ENCODE measurements at regions not wholly inside any gene's neighbourhood (a gene's known extent, or its start where the extent isn't known, plus 50 kb on each side); places are given as distances from the start of the nearest gene placed in this dataset.
"Not testable (repeated sequence)": the region's sequence is repeated elsewhere in the genome, so short reads cannot be mapped to it uniquely, and the experiment has no call there.

DNA sequence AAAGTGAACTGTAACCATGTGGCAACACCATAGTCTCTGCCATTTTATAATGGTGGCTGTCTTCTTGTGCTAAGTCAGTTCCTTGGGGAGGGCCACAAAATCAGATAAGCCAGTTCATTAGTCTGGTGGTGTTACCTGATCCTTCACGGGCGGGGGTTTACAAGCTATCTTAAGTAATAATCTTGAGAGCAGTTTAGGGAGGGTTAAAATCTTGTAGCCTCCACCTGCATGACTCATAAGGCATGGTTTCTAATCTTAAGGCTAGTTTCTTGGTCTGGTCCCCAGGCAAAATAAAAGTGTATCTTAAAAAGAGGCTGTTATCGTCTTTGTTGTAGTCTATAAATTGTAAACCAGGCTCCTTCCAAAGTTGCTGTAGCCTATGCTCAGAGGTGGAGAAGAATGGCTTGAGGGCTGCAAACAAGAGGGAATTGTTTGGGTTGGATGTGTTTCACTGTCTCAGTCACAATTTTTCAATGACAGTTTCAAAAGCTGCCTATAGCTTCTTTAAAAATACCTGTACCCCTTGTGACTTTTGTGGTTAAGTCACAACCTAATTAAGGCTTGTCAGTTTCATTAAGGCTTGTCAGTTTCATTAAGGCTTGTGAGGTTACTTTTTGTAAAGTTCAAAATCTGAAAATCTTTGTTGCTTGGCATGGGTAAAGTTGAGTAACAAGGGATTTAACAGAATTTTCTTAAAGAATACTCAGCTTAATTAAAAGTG is 135.7 kb downstream of the RPS4Y2 start:
- no peak for DNase-seq (ENCODE audit: low read depth in 2 of 2, low spot score in 1 of 2)

DNA sequence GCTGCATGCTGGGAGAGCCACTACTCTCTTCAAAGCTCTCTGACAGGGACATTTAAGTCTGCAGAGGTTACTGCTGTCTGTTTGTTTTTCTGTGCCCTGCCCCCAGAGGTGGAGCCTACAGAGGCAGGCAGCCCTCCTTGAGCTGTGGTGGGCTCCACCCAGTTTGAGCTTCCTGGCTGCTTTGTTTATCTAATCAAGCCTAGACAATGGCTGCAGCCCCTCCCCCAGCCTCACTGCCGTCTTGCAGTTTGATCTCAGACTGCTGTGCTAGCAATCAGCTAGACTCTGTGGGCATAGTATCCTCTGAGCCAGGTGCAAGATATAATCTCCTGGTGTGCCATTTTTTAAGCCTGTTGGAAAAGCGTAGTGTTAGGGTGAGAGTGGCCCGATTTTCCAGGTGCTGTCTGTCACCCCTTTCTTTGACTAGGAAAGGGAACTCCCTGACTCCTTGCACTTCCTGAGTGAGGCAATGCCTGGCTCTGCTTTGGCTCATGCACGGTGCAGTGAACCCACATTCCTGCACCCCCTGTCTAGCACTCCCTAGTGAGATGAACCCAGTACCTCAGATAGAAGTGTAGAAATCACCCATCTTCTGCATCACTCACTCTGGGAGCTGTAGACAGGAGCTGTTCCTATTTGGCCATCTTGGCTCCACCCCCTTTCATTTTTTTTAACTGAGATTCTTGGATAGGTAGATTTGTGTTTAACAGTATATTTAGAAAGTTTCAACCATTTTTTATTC is 169.6 kb downstream of the RPS4Y2 start:
- peak in 1 of 2 donors; percentile 26 for DNase-seq (ENCODE audit: low read depth in 2 of 2, low spot score in 1 of 2)

- no peak for DNase-seq (ENCODE audit: low read depth in 2 of 2, low spot score in 1 of 2)
Observed at GRCh38 chrY:20929691-20930342, 173.9 kb downstream of the RPS4Y2 start.

GRCh38 chrY:20936709-20937251 is 180.9 kb downstream of the RPS4Y2 start:
- DNase-seq (ENCODE audit: low read depth in 2 of 2, low spot score in 1 of 2) = not testable (repeated sequence)

- DNase-seq (ENCODE audit: low read depth in 2 of 2, low spot score in 1 of 2) = no peak
Observed at GRCh38 chrY:20961512-20961911, 205.6 kb downstream of the RPS4Y2 start.

DNA sequence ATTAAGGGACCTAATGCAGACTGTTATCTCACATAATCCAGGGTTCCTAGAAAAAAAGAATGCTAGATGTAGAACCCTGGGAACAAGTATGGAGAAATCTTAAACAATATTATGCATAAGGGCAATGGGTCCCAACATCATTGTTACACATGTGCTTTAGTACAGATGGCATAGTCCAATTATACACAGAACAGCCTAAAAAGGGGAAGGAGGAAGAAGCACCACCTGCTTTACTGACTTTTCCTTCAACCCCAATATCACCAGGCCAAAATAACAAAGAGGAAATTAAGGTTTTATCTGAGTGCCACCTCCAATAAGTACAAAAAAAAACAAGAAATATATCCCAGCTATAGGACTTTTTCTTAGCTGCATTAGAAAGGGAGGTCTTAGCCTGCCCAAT is 211.9 kb downstream of the RPS4Y2 start:
- DNase-seq (ENCODE audit: low read depth in 2 of 2, low spot score in 1 of 2) = no peak

GRCh38 chrY:20968237-20968636 is 212.3 kb downstream of the RPS4Y2 start:
- DNase-seq (ENCODE audit: low read depth in 2 of 2, low spot score in 1 of 2) = no peak

GRCh38 chrY:20971371-20971770 is 215.5 kb downstream of the RPS4Y2 start:
- DNase-seq (ENCODE audit: low read depth in 2 of 2, low spot score in 1 of 2) = no peak

- no peak for DNase-seq (ENCODE audit: low read depth in 2 of 2, low spot score in 1 of 2)
Observed at GRCh38 chrY:20986037-20986436, 230.1 kb downstream of the RPS4Y2 start.

GRCh38 chrY:20990123-20990522 is 234.2 kb downstream of the RPS4Y2 start:
- DNase-seq (ENCODE audit: low read depth in 2 of 2, low spot score in 1 of 2) = no peak

GRCh38 chrY:20990869-20991548 is 235.1 kb downstream of the RPS4Y2 start:
- no peak for DNase-seq (ENCODE audit: low read depth in 2 of 2, low spot score in 1 of 2)

DNA sequence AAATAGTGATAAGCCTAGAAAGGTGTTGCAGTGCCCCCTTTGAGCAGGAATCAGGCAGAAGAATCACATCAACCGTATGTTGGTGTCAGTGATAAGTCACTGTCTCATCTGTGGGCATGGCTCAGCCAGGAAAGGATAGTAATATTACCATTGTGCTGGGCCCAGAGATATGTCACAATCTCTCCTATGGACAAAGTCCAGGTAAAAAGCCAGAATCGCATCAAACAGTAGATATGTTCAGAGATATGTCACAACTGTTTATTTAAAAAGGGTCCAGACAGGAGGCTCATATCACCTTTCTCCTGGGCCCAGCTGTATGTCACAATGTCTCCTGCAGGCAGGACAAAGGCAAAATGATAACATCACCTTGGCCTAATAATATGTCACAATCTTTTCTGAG is 241.4 kb downstream of the RPS4Y2 start:
- DNase-seq (ENCODE audit: low read depth in 2 of 2, low spot score in 1 of 2) = no peak

DNA sequence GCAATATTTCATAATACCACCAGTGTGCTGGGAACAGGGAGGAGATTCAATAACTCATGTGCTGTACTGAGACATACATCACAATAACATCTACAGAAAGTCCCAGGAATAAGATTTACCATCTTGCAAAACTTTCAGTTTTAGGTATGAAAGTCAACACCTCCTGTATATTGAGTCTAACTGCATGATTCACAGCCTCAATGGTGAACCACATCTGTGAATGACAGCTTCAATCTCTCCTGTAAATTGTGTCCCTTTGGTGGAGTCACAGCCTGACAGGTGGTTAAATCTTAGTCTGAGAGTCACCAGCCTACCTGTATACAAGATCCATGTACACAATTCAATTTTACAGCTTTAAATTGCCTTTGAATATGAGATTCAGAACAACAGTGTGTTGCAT is 242.1 kb downstream of the RPS4Y2 start:
- no peak for DNase-seq (ENCODE audit: low read depth in 2 of 2, low spot score in 1 of 2)

DNA sequence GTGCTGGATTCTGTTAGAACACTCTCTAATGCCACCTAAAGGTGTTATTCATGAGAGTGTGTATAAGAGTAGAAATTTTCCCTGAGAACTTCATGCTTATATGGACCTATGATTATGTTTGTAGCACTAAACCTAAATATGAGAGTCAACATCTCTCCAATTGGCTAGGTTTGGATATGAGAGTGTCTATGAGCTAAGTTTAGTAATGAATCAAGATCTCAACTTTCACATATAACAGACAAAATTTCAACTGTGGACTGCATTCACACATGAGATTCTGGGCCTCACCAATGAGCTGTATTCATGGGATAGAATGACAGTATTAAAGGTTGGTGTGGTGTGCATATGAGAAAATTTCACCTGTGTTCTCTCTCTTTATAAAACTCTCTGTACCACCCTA is 242.6 kb downstream of the RPS4Y2 start:
- no peak for DNase-seq (ENCODE audit: low read depth in 2 of 2, low spot score in 1 of 2)

DNA sequence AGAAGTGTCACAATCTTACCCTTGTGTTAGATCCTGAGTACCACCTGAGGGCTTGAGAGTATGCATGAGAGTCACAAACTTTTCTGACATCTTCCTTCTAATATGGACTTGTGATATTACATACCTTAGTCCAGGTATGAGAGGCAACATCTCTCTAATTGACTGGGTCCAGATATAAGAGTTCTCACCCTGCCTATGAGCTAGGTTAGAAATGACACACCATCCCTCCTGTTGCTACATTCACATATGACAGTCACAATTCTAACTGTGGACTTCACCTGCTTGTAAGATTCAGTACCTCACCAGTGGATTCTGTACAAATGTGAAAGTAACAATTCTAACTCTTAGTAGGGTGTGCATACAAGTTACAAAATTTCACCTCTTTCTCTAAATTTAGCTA is 245.2 kb downstream of the RPS4Y2 start:
- DNase-seq (ENCODE audit: low read depth in 2 of 2, low spot score in 1 of 2) = no peak

GRCh38 chrY:21003059-21003458 is 247.2 kb downstream of the RPS4Y2 start:
- no peak for DNase-seq (ENCODE audit: low read depth in 2 of 2, low spot score in 1 of 2)

DNA sequence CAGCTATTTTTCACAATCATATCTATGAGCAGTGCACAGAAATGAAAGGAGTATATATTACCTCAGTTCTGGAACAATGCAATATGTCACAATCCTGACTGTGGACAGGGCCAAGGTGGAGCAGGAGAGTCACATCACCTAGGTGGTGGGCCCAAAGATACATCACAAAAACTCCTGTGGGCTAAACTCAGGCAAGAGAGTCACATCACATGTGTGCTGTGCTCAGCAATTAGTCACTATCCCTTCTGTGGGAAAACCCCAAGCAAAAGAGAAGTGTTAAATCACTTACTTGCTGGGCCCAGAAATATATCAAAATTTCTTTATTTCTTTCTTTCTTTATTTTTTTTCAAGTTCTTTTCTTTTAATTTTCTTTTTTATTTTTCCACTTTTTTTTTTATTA is 249.6 kb downstream of the RPS4Y2 start:
- no peak for DNase-seq (ENCODE audit: low read depth in 2 of 2, low spot score in 1 of 2)

DNA sequence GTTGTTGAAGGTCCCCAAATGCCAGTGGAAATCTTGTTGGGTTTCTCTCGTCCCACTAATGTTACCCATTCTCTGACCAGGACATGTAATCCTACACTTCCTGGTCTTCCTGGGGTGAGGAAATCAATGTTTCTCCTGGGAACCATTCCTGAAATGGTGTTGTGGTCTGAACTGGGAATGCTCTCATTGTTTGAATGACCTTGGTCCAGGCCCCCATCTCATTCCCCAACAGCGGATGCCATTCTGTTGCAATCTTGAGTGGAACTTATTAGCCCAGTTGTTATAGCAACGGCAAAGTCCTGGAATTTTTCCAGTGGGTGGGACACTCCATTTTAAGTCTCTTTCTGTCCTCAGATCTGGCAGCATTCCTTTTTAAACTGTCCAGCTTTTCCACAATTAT is 265.9 kb downstream of the RPS4Y2 start:
- no peak for DNase-seq (ENCODE audit: low read depth in 2 of 2, low spot score in 1 of 2)

DNA sequence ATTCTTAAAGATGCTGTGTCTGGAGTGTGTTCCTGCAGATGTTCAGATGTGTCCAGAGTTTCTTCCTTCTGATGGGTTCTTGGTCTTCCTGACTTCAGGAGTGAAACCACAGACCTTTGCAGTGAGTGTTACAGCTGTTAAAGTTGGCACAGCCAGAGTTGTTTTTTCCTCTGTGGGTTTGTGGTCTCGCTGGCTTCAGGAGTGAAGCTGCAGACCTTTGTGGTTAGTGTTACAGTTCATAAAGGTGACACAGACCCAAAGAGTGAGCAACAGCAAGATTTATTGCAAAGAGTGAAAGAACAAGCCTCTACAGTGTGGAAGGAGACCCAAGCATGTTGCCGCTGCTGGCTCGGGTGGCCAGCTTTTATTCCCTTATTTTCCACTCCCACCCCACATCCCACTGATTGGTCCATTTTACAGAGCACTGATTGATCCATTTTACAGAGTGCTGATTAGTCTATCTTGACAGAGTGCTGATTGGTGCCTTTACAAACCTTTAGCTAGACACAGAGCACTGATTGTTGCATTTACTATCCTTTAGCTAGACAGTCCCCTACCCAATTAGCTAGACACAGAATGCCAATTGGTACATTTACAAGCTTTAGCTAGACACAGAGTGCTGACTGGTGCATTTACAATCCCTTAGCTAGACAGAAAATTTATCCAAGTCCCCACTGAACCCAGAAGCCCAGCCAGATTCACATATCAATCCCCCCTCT is 266.6 kb downstream of the RPS4Y2 start:
- DNase-seq (ENCODE audit: low read depth in 2 of 2, low spot score in 1 of 2) = no peak

DNA sequence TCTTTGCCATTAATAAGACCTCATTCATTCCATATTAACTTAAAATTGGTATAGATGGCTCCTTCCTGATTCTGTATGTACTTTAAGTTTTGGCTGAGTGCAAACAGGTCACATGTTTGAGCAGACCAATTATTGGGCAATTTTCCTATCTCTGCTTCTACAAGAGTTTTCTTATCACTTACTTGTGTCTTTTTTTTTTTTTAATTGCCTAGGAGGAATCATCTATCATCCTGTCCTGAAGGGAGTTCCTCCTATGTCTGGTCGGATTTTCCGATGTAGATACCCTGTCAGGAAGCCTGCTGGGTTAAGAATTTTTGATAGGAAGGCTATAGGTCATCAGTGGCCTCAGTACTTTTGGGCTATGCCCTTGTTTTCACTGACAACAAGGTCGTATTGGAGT is 268.0 kb downstream of the RPS4Y2 start:
- DNase-seq (ENCODE audit: low read depth in 2 of 2, low spot score in 1 of 2) = no peak

- DNase-seq (ENCODE audit: low read depth in 2 of 2, low spot score in 1 of 2) = no peak
Observed at GRCh38 chrY:21028506-21028905, 272.6 kb downstream of the RPS4Y2 start.

All from stimulated activated CD8-positive, alpha-beta memory T cell treated with anti-CD3 and anti-CD28 coated beads, Interleukin-4, amount 100 ng/mL, for 1 hour (primary cell).